ENCODE measurements at regions not wholly inside any gene's neighbourhood (a gene's known extent, or its start where the extent isn't known, plus 50 kb on each side); places are given as distances from the start of the nearest gene placed in this dataset.

GRCh38 chr17:13200671-13201070 lies 182.8 kb upstream of the ELAC2 start:
- Histone ChIP-seq H3K27ac (ENCODE audit: low read depth, low read length) (no peak overlapping the region), H3K4me2 (ENCODE audit: low read length) (no peak overlapping the region), H4K20me1 (ENCODE audit: insufficient read depth, low read length) (no peaks in the 10 kb centered on the region), H3K9me3 (ENCODE audit: insufficient read depth, low read depth, low read length) (no peaks in the 10 kb centered on the region), H3K79me2 (ENCODE audit: insufficient read depth, low read length) (no peaks in the 10 kb centered on the region), H3K36me3 (ENCODE audit: insufficient read depth, low read length) (no peaks in the 10 kb centered on the region), H3K4me3 (ENCODE audit: insufficient read depth, low read depth, low read length) (no peak overlapping the region), H3K27me3 (ENCODE audit: insufficient read depth, low read length) (no peaks in the 10 kb centered on the region), H3K9ac (ENCODE audit: low read length) (no peak overlapping the region), H2AFZ (ENCODE audit: low read depth, low read length) (no peak overlapping the region), H3K4me1 (ENCODE audit: insufficient read depth, low read length) (no peaks in the 10 kb centered on the region)
- Mint-ChIP-seq H3K4me1 (ENCODE audit: low read depth, unreplicated experiment) (peaks cover 3% of the 10 kb centered on the region), H3K4me3 (ENCODE audit: unreplicated experiment) (no peak overlapping the region), H3K27me3 (ENCODE audit: low read depth, unreplicated experiment) (no peaks in the 10 kb centered on the region), H3K9me3 (ENCODE audit: unreplicated experiment) (no peaks in the 10 kb centered on the region), H3K27ac (ENCODE audit: unreplicated experiment) (no peak overlapping the region), H3K36me3 (ENCODE audit: low read depth, unreplicated experiment) (no peaks in the 10 kb centered on the region)
- FAIRE-seq (no peak), DNase-seq (ENCODE audit: low read depth) (peak; percentile 25)
- TF ChIP-seq EZH2 (IDR thresholded peaks at IDR 0.05; ENCODE audit: insufficient read depth, low read length) (no peak), CTCF (IDR thresholded peaks at IDR 0.05; ENCODE audit: insufficient read depth, low read depth, low read length) (no peak)

GRCh38 chr17:13199425-13199824 lies 181.6 kb upstream of the ELAC2 start:
- Mint-ChIP-seq H3K27ac (ENCODE audit: unreplicated experiment) (no peak overlapping the region), H3K27me3 (ENCODE audit: low read depth, unreplicated experiment) (no peaks in the 10 kb centered on the region), H3K36me3 (ENCODE audit: low read depth, unreplicated experiment) (no peaks in the 10 kb centered on the region), H3K9me3 (ENCODE audit: unreplicated experiment) (no peaks in the 10 kb centered on the region), H3K4me1 (ENCODE audit: low read depth, unreplicated experiment) (peaks cover 4% of the 10 kb centered on the region), H3K4me3 (ENCODE audit: unreplicated experiment) (no peak overlapping the region)
- no peak overlapping the region for H3K4me3 ChIP-seq (ENCODE audit: insufficient read depth, low read depth, low read length)
- H3K27ac ChIP-seq (ENCODE audit: low read depth, low read length): no peak overlapping the region
- no peak overlapping the region for H2AFZ ChIP-seq (ENCODE audit: low read depth, low read length)
- no peaks in the 10 kb centered on the region for H3K9me3 ChIP-seq (ENCODE audit: insufficient read depth, low read depth, low read length)
- no peaks in the 10 kb centered on the region for H3K79me2 ChIP-seq (ENCODE audit: insufficient read depth, low read length)
- H3K4me1 ChIP-seq (ENCODE audit: insufficient read depth, low read length): no peaks in the 10 kb centered on the region
- H4K20me1 ChIP-seq (ENCODE audit: insufficient read depth, low read length): no peaks in the 10 kb centered on the region
- peaks cover 2% of the 10 kb centered on the region for H3K27me3 ChIP-seq (ENCODE audit: insufficient read depth, low read length)
- no peak for FAIRE-seq
- TF ChIP-seq EZH2 (IDR thresholded peaks at IDR 0.05; ENCODE audit: insufficient read depth, low read length): no peak
- TF ChIP-seq CTCF (IDR thresholded peaks at IDR 0.05; ENCODE audit: insufficient read depth, low read depth, low read length): no peak
- H3K9ac ChIP-seq (ENCODE audit: low read length): no peak overlapping the region
- no peak overlapping the region for H3K4me2 ChIP-seq (ENCODE audit: low read length)
- no peak for DNase-seq (ENCODE audit: low read depth)
- H3K36me3 ChIP-seq (ENCODE audit: insufficient read depth, low read length): no peaks in the 10 kb centered on the region

GRCh38 chr17:13197586-13197985 lies 179.8 kb upstream of the ELAC2 start:
- Mint-ChIP-seq H3K27ac (ENCODE audit: unreplicated experiment) (no peak overlapping the region), H3K4me3 (ENCODE audit: unreplicated experiment) (no peak overlapping the region), H3K36me3 (ENCODE audit: low read depth, unreplicated experiment) (no peaks in the 10 kb centered on the region), H3K4me1 (ENCODE audit: low read depth, unreplicated experiment) (peaks cover 4% of the 10 kb centered on the region), H3K27me3 (ENCODE audit: low read depth, unreplicated experiment) (no peaks in the 10 kb centered on the region), H3K9me3 (ENCODE audit: unreplicated experiment) (no peaks in the 10 kb centered on the region)
- no peak overlapping the region for H2AFZ ChIP-seq (ENCODE audit: low read depth, low read length)
- H3K9ac ChIP-seq (ENCODE audit: low read length): no peak overlapping the region
- no peaks in the 10 kb centered on the region for H3K4me1 ChIP-seq (ENCODE audit: insufficient read depth, low read length)
- no peaks in the 10 kb centered on the region for H4K20me1 ChIP-seq (ENCODE audit: insufficient read depth, low read length)
- no peak for FAIRE-seq
- no peak overlapping the region for H3K4me3 ChIP-seq (ENCODE audit: insufficient read depth, low read depth, low read length)
- DNase-seq (ENCODE audit: low read depth): no peak
- no peaks in the 10 kb centered on the region for H3K9me3 ChIP-seq (ENCODE audit: insufficient read depth, low read depth, low read length)
- TF ChIP-seq EZH2 (IDR thresholded peaks at IDR 0.05; ENCODE audit: insufficient read depth, low read length) (no peak), CTCF (IDR thresholded peaks at IDR 0.05; ENCODE audit: insufficient read depth, low read depth, low read length) (no peak)
- no peaks in the 10 kb centered on the region for H3K79me2 ChIP-seq (ENCODE audit: insufficient read depth, low read length)
- H3K27me3 ChIP-seq (ENCODE audit: insufficient read depth, low read length): peaks cover 2% of the 10 kb centered on the region
- no peaks in the 10 kb centered on the region for H3K36me3 ChIP-seq (ENCODE audit: insufficient read depth, low read length)
- H3K27ac ChIP-seq (ENCODE audit: low read depth, low read length): no peak overlapping the region
- no peak overlapping the region for H3K4me2 ChIP-seq (ENCODE audit: low read length)

Measured in astrocyte (in vitro differentiated cells and primary cell).